HG03558 (cell line): ENCODE measurements at regions not wholly inside any gene's neighbourhood (a gene's known extent, or its start where the extent isn't known, plus 50 kb on each side); places are given as distances from the start of the nearest gene placed in this dataset.

Source experiments
- ATAC-seq: cut with Tn5 transposase; IDR thresholded peaks from one replicate; pipeline ENCODE4 v1.9.1; 2021; ENCODE audit warnings: moderate number of reproducible peaks; ENCODE audit not compliant: unreplicated experiment; ENCODE audit errors: extremely low read depth

GRCh38 chr17:33508215-33508614, 215.1 kb upstream of the ASIC2 start:
- ATAC-seq: no peak

GRCh38 chr17:33509331-33509730, 216.2 kb upstream of the ASIC2 start:
- no peak for ATAC-seq

GRCh38 chr17:33511670-33512069, 218.6 kb upstream of the ASIC2 start:
- ATAC-seq: no peak

GRCh38 chr17:33512113-33512512, 219.0 kb upstream of the ASIC2 start:
- no peak for ATAC-seq

GRCh38 chr17:33513769-33514168, 220.7 kb upstream of the ASIC2 start:
- no peak for ATAC-seq

GRCh38 chr17:33514369-33514768, 221.3 kb upstream of the ASIC2 start:
- no peak for ATAC-seq

- no peak for ATAC-seq
Measured at GRCh38 chr17:33515974-33516373, 222.9 kb upstream of the ASIC2 start.

GRCh38 chr17:33516645-33517044, 223.6 kb upstream of the ASIC2 start:
- ATAC-seq: no peak

GRCh38 chr17:33517746-33518145, 224.7 kb upstream of the ASIC2 start:
- ATAC-seq: no peak

GRCh38 chr17:33519692-33520091, 226.6 kb upstream of the ASIC2 start:
- ATAC-seq: no peak

GRCh38 chr17:33520426-33521330, 227.6 kb upstream of the ASIC2 start:
- no peak for ATAC-seq

- no peak for ATAC-seq
Measured at GRCh38 chr17:33521784-33522183, 228.7 kb upstream of the ASIC2 start.

GRCh38 chr17:33522623-33523022, 229.5 kb upstream of the ASIC2 start:
- ATAC-seq: no peak

GRCh38 chr17:33523577-33523981, 230.5 kb upstream of the ASIC2 start:
- ATAC-seq: no peak

- ATAC-seq: no peak
Measured at GRCh38 chr17:33525186-33525585, 232.1 kb upstream of the ASIC2 start.

GRCh38 chr17:33526717-33527116, 233.6 kb upstream of the ASIC2 start:
- no peak for ATAC-seq

GRCh38 chr17:33527290-33527689, 234.2 kb upstream of the ASIC2 start:
- ATAC-seq: no peak

GRCh38 chr17:33528846-33529245, 235.8 kb upstream of the ASIC2 start:
- no peak for ATAC-seq

GRCh38 chr17:33529816-33530215, 236.7 kb upstream of the ASIC2 start:
- no peak for ATAC-seq

GRCh38 chr17:33531311-33531710, 238.2 kb upstream of the ASIC2 start:
- no peak for ATAC-seq

GRCh38 chr17:33534087-33534486, 241.0 kb upstream of the ASIC2 start:
- ATAC-seq: no peak

GRCh38 chr17:33545124-33545523, 252.0 kb upstream of the ASIC2 start:
- ATAC-seq: no peak
